GM23248 (cell line): ENCODE measurements at regions not wholly inside any gene's neighbourhood (a gene's known extent, or its start where the extent isn't known, plus 50 kb on each side); places are given as distances from the start of the nearest gene placed in this dataset.

Source experiments
- EZH2 ChIP-seq: fragments of 200-600 bp; sonication (generic); IDR thresholded peaks from 2 replicates; pipeline ENCODE4 v1.6.1; 2018; ENCODE audit warnings: antibody characterized with exemption, mild to moderate bottlenecking; ENCODE audit not compliant: insufficient read depth, poor library complexity, severe bottlenecking
- EZH2phosphoT487 ChIP-seq: fragments of 200-600 bp; sonication (generic); IDR thresholded peaks from 2 replicates; pipeline ENCODE4 v1.6.1; 2018; ENCODE audit warnings: antibody characterized with exemption, moderate library complexity, mild to moderate bottlenecking, low read depth; ENCODE audit not compliant: insufficient read depth

DNA sequence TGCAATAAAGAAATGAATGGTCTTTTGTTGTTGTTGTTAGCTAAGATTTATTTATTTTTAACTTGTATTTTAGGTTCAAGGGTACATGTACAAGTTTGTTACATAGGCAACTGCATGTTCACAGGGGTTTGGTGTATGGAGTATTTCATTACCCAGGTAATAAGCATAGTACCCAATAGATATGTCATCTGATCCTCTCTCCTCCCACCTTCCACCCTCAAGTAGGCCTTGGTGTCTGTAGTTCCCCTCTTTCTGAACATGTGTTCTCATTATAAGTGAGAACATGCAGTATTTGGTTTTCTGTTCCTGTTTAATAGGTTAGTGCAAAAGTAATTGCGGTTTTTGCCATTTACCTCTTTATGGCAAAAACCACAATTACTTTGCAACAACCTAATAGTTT, 554.1 kb downstream of the TBC1D4 start:
- TF ChIP-seq EZH2 (no peak), EZH2phosphoT487 (no peak)
